Neuronal stem cell (in vitro differentiated cells): ENCODE measurements at regions not wholly inside any gene's neighbourhood (a gene's known extent, or its start where the extent isn't known, plus 50 kb on each side); places are given as distances from the start of the nearest gene placed in this dataset.
A peak's percentile ranks its signal among the peaks of the same experiment; 100 is the strongest.

Experiments
- DNase-seq: peaks from one replicate; pipeline ENCODE4 v3.0.0-alpha.2; 2013; ENCODE audit warnings: low spot score
- H2AFZ ChIP-seq: one replicate; pipeline ENCODE4 v1.6.1; 2013; ENCODE audit warnings: mild to moderate bottlenecking, low read length, inconsistent platforms
- H2AK5ac ChIP-seq: 2 replicates; pipeline ENCODE4 v1.6.1; 2013; ENCODE audit warnings: low read depth, mild to moderate bottlenecking, inconsistent platforms, low read length, moderate library complexity, mixed read lengths
- H2BK120ac ChIP-seq: 2 replicates; pipeline ENCODE4 v1.6.1; 2013; ENCODE audit warnings: low read depth, mild to moderate bottlenecking, inconsistent platforms, low read length, moderate library complexity, mixed read lengths
- H2BK12ac ChIP-seq: one replicate; pipeline ENCODE4 v1.6.1; 2013; ENCODE audit warnings: low read length, inconsistent platforms
- H2BK15ac ChIP-seq: 2 replicates; pipeline ENCODE4 v1.6.1; 2013; ENCODE audit warnings: mild to moderate bottlenecking, low read length, inconsistent platforms, mixed read lengths
- H2BK5ac ChIP-seq: one replicate; pipeline ENCODE4 v1.6.1; 2013; ENCODE audit warnings: inconsistent platforms, mild to moderate bottlenecking, low read length, moderate library complexity
- H3K14ac ChIP-seq: one replicate; pipeline ENCODE4 v1.6.1; 2013; ENCODE audit warnings: low read length, inconsistent platforms
- H3K18ac ChIP-seq: 2 replicates; pipeline ENCODE4 v1.6.1; 2013; ENCODE audit warnings: low read length, inconsistent platforms
- H3K23ac ChIP-seq: 2 replicates; pipeline ENCODE4 v1.6.1; 2013; ENCODE audit warnings: low read depth, mild to moderate bottlenecking, mixed read lengths, low read length, inconsistent platforms; ENCODE audit not compliant: poor library complexity
- H3K27ac ChIP-seq: replicated peaks from 3 replicates; pipeline ENCODE4 v1.5.1; 2013; ENCODE audit warnings: low read length, inconsistent platforms
- H3K27me3 ChIP-seq, 3 experiments: 2 replicates each; pipeline ENCODE4 v1.6.1; 2013; ENCODE audit warnings: low read length in 3 of 3, mild to moderate bottlenecking in 2 of 3, inconsistent platforms in 1 of 3, low read depth in 1 of 3, mixed read lengths in 1 of 3, moderate library complexity in 1 of 3; ENCODE audit not compliant: control insufficient read depth in 3 of 3, insufficient read depth in 3 of 3
- H3K36me3 ChIP-seq, 2 donors: replicated peaks in 1 of 2; 2 replicates each; pipeline ENCODE4 v1.6.1; 2013; ENCODE audit warnings: low read length in 2 of 2; ENCODE audit not compliant: control insufficient read depth in 2 of 2, insufficient read depth in 2 of 2
- H3K4ac ChIP-seq: 2 replicates; pipeline ENCODE4 v1.6.1; 2013; ENCODE audit warnings: inconsistent platforms, mild to moderate bottlenecking, low read length, moderate library complexity
- H3K4me1 ChIP-seq, 2 donors: 1 replicate in 1 of 2; 2 replicates in 1 of 2; pipeline ENCODE4 v1.6.1; 2013; ENCODE audit warnings: low read length in 2 of 2, low read depth in 1 of 2; ENCODE audit not compliant: control insufficient read depth in 2 of 2, insufficient read depth in 1 of 2
- H3K4me2 ChIP-seq: one replicate; pipeline ENCODE4 v1.6.1; 2013; ENCODE audit warnings: mild to moderate bottlenecking, low read length, inconsistent platforms; ENCODE audit not compliant: insufficient read depth, poor library complexity, severe bottlenecking
- H3K4me3 ChIP-seq, 2 donors: 2 replicates each; pipeline ENCODE4 v1.5.1; 2013; ENCODE audit warnings: low read length in 2 of 2, mild to moderate bottlenecking in 2 of 2, inconsistent platforms in 1 of 2, moderate library complexity in 1 of 2
- H3K79me1 ChIP-seq: one replicate; pipeline ENCODE4 v1.6.1; 2013; ENCODE audit warnings: low read depth, mild to moderate bottlenecking, inconsistent platforms, low read length, moderate library complexity
- H3K9ac ChIP-seq: one replicate; pipeline ENCODE4 v1.6.1; 2013; ENCODE audit warnings: mild to moderate bottlenecking, low read depth, low read length, inconsistent platforms; ENCODE audit not compliant: poor library complexity
- H3K9me3 ChIP-seq, 2 donors: replicated peaks in 1 of 2; 2 replicates each; pipeline versions ENCODE3 to v1.6.1; 2013; ENCODE audit warnings: low read length in 2 of 2, mild to moderate bottlenecking in 2 of 2, inconsistent platforms in 1 of 2, low read depth in 1 of 2, mixed read lengths in 1 of 2, moderate library complexity in 1 of 2; ENCODE audit not compliant: control insufficient read depth in 2 of 2, insufficient read depth in 1 of 2
- H4K8ac ChIP-seq: one replicate; pipeline ENCODE4 v1.6.1; 2013; ENCODE audit warnings: low read depth, mild to moderate bottlenecking, inconsistent platforms, low read length, moderate library complexity
- H4K91ac ChIP-seq: one replicate; pipeline ENCODE4 v1.6.1; 2013; ENCODE audit warnings: low read length, low read depth, mild to moderate bottlenecking, inconsistent platforms; ENCODE audit not compliant: poor library complexity
- WGBS, 2 donors: extraction: QIAGEN DNeasy Blood & Tissue Kit; methylation state at CpG; one replicate each; pipeline ENCODE4 v1.1.7; 2013; ENCODE audit warnings: missing lambda C conversion rate in 2 of 2, mixed read lengths in 1 of 2; ENCODE audit not compliant: insufficient read length in 2 of 2, insufficient replicate concordance in 1 of 2; ENCODE audit errors: extremely low coverage in 2 of 2; 5-methylcytosine and 5-hydroxymethylcytosine counted together

DNA sequence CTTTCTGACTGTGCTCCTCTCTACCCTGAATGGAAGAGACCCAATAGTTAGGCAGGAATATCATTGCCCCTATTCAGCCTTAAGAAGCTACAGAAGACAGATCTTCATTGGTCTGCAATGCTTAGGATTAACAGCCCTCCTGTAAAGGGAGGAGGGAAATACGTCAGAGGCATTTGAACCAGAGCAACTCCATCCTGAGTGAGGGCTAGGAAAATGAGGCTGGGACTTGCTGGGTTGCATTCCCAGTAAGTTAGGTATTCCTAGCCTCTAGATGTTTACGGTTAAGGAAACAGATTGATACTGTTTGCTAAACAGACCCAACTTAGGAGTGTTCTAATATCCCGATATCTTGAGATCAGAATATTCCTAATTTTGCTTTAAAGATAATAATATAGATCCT is 63.5 kb downstream of the PCDH18 start:
- H3K4me3 ChIP-seq = no peak overlapping the region
- no peak overlapping the region for H3K27ac ChIP-seq
- H3K9me3 ChIP-seq = peaks cover 0 to 17% of the 10 kb centered on the region in 2 donors
- no peaks in the 10 kb centered on the region for H3K79me1 ChIP-seq
- no peak overlapping the region for H3K18ac ChIP-seq
- H3K27me3 ChIP-seq = no peaks in the 10 kb centered on the region
- H3K4me1 ChIP-seq = peaks cover 0 to 4% of the 10 kb centered on the region in 2 donors
- H2BK15ac ChIP-seq = no peak overlapping the region
- no CpG with 5 or more reads among the region's 3 CpGs for WGBS, 2 donors
- no peak overlapping the region for H2AFZ ChIP-seq
- H3K9ac ChIP-seq = no peak overlapping the region
- H2AK5ac ChIP-seq = no peak overlapping the region
- no peak overlapping the region for H3K14ac ChIP-seq
- no peak overlapping the region for H3K4me2 ChIP-seq
- no peak overlapping the region for H3K4ac ChIP-seq
- no peaks in the 10 kb centered on the region for H3K36me3 ChIP-seq
- H4K8ac ChIP-seq = no peak overlapping the region
- DNase-seq = no peak
- no peak overlapping the region for H3K23ac ChIP-seq
- H2BK5ac ChIP-seq = no peak overlapping the region
- H2BK12ac ChIP-seq = no peak overlapping the region
- no peak overlapping the region for H4K91ac ChIP-seq
- no peak overlapping the region for H2BK120ac ChIP-seq

DNA sequence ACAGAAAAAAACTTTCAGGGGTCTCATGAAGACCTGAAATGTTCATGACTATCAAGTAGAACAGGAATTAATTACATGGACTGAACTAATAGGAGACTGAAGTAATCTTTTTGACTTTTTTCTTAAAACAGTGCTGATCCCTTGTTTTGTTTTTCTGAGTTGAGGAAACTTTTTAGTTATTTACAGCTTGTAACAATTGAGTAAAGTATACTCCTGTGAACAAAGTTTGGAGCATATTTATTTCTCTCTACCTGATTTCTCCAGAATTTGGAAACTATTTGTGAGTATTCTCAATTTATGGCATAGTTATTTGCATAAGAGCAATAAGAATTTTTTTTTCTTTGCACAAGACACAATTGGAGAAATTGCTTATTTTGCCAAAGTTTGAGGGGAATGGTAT is 64.8 kb downstream of the PCDH18 start:
- Histone ChIP-seq H2BK120ac (no peak overlapping the region), H2BK12ac (no peak overlapping the region), H3K14ac (no peak overlapping the region), H2BK5ac (no peak overlapping the region), H3K4me2 (no peak overlapping the region), H3K4me1 (peaks cover 0 to 4% of the 10 kb centered on the region in 2 donors), H2AFZ (no peak overlapping the region), H2BK15ac (no peak overlapping the region), H3K79me1 (no peaks in the 10 kb centered on the region), H2AK5ac (no peak overlapping the region), H3K27ac (no peak overlapping the region), H3K36me3 (no peaks in the 10 kb centered on the region), H4K91ac (no peak overlapping the region), H3K18ac (no peak overlapping the region), H3K4ac (no peak overlapping the region), H3K27me3 (no peaks in the 10 kb centered on the region), H4K8ac (no peak overlapping the region), H3K9ac (no peak overlapping the region), H3K4me3 (no peak overlapping the region), H3K9me3 (peaks cover 0 to 22% of the 10 kb centered on the region in 2 donors), H3K23ac (no peak overlapping the region)
- DNase-seq = no peak

DNA sequence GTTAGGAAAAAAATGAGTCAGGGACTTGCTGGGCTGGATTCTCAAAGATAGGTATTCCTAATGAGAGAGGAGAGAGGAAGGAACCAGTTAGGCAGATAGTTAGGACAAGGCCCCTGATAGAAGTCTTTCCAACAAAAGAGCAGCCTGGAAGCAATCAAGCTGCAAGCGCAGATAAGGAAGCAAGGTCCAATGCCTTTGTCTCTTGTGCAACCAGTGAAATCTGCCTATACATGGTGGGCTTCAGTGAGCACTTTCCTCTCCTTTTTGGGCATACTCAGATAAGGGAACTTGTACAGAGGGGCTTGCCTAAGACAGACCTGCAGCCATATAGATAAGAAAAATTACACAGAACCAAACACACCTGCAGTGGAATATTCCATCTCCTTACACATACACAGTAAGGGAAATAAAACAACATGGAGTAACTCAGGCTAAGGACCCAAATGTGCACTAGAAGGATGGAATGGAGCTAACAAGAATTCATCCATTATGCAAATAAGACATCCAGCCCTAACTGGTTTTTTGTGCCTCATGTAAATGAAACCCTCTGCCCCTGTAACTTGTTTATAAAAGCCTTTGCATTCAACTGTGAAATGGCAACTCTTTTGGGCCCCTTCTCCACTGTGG is 68.8 kb downstream of the PCDH18 start:
- Histone ChIP-seq H2BK12ac (no peak overlapping the region), H3K4ac (no peak overlapping the region), H3K4me1 (peaks cover 0 to 4% of the 10 kb centered on the region in 2 donors), H3K79me1 (no peaks in the 10 kb centered on the region), H4K8ac (no peak overlapping the region), H3K18ac (no peak overlapping the region), H2AK5ac (no peak overlapping the region), H2BK120ac (no peak overlapping the region), H3K27ac (no peak overlapping the region), H3K9ac (no peak overlapping the region), H3K4me3 (no peak overlapping the region), H3K27me3 (no peaks in the 10 kb centered on the region), H3K9me3 (peaks cover 0 to 22% of the 10 kb centered on the region in 2 donors), H2AFZ (peak overlapping the region; percentile 47), H2BK15ac (no peak overlapping the region), H3K23ac (no peak overlapping the region), H3K4me2 (no peak overlapping the region), H2BK5ac (no peak overlapping the region), H4K91ac (no peak overlapping the region), H3K14ac (no peak overlapping the region), H3K36me3 (no peaks in the 10 kb centered on the region)
- no CpG with 5 or more reads among the region's 1 CpG for WGBS, 2 donors
- no peak for DNase-seq

- H3K4me3 ChIP-seq = no peak overlapping the region
- no peak overlapping the region for H3K18ac ChIP-seq
- H3K36me3 ChIP-seq = no peaks in the 10 kb centered on the region
- H3K4ac ChIP-seq = no peak overlapping the region
- H3K9me3 ChIP-seq = peaks cover 0 to 3% of the 10 kb centered on the region in 2 donors
- H3K9ac ChIP-seq = no peak overlapping the region
- H2AK5ac ChIP-seq = no peak overlapping the region
- H2AFZ ChIP-seq = peak overlapping the region; percentile 43
- no peak overlapping the region for H3K27ac ChIP-seq
- H3K79me1 ChIP-seq = no peaks in the 10 kb centered on the region
- no peak overlapping the region for H4K8ac ChIP-seq
- no peak for DNase-seq
- no peaks in the 10 kb centered on the region for H3K4me1 ChIP-seq
- no peak overlapping the region for H2BK120ac ChIP-seq
- H3K27me3 ChIP-seq = no peaks in the 10 kb centered on the region
- no CpG with 5 or more reads among the region's 5 CpGs for WGBS, 2 donors
- no peak overlapping the region for H3K4me2 ChIP-seq
- H2BK15ac ChIP-seq = no peak overlapping the region
- no peak overlapping the region for H4K91ac ChIP-seq
- H2BK12ac ChIP-seq = no peak overlapping the region
- H3K14ac ChIP-seq = no peak overlapping the region
- H2BK5ac ChIP-seq = no peak overlapping the region
- no peak overlapping the region for H3K23ac ChIP-seq
These were observed 76.5 kb downstream of the PCDH18 start for GRCh38 chr4:137455647-137456321.
